ENCODE measurements at regions not wholly inside any gene's neighbourhood (a gene's known extent, or its start where the extent isn't known, plus 50 kb on each side); places are given as distances from the start of the nearest gene placed in this dataset.

DNA sequence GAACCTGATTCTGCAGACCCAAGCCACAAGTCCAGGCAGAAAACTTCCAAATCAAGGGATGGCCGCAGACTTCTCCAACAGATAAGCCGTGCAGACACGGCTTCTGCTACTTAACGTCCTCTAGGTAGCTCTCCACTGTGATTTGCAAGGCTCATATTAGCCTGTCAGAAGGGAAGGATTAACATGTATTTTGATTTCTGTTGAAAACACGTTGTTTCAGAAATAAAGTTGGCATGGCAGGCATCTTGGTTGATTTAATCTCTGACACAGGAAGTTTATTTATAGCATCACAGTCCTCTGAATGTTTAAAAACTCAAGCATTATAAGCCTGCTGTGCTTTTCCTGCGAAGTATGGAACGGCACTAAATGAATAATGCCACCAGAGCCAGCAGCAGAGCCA, 166.8 kb upstream of the TOX3 start:
- Histone ChIP-seq H3K9me3 (ENCODE audit: control insufficient read depth in 1 of 2, insufficient read depth in 1 of 2, low read length in 2 of 2) (peaks cover 0 to 10% of the 10 kb centered on the region in 2 experiments), H3K27ac (ENCODE audit: low read depth in 1 of 2, low read length in 2 of 2) (no peak overlapping the region), H3K36me3 (ENCODE audit: insufficient read depth, low read length) (no peaks in the 10 kb centered on the region), H3K27me3 (ENCODE audit: control insufficient read depth in 1 of 2, insufficient read depth in 2 of 2, low read length in 2 of 2) (no peaks in the 10 kb centered on the region), H3K4me1 (ENCODE audit: insufficient read depth, low read length) (no peaks in the 10 kb centered on the region), H3K4me3 (ENCODE audit: low read length) (no peak overlapping the region)
- no peaks in the 10 kb centered on the region for H3K27me3 Mint-ChIP-seq
- H3K9me3 Mint-ChIP-seq: peaks cover 9% of the 10 kb centered on the region
- H3K4me3 Mint-ChIP-seq: no peak overlapping the region
- H3K4me1 Mint-ChIP-seq (ENCODE audit: low read depth): no peaks in the 10 kb centered on the region
- ChIA-PET CTCF (no interaction called here), POLR2A (no interaction called here)
- DNase-seq: no peak
- intact Hi-C loops (cut with DNase I, micrococcal nuclease): no loop called here
- no peak for ATAC-seq (ENCODE audit: poor library complexity)
- TF ChIP-seq, protein P1, sequence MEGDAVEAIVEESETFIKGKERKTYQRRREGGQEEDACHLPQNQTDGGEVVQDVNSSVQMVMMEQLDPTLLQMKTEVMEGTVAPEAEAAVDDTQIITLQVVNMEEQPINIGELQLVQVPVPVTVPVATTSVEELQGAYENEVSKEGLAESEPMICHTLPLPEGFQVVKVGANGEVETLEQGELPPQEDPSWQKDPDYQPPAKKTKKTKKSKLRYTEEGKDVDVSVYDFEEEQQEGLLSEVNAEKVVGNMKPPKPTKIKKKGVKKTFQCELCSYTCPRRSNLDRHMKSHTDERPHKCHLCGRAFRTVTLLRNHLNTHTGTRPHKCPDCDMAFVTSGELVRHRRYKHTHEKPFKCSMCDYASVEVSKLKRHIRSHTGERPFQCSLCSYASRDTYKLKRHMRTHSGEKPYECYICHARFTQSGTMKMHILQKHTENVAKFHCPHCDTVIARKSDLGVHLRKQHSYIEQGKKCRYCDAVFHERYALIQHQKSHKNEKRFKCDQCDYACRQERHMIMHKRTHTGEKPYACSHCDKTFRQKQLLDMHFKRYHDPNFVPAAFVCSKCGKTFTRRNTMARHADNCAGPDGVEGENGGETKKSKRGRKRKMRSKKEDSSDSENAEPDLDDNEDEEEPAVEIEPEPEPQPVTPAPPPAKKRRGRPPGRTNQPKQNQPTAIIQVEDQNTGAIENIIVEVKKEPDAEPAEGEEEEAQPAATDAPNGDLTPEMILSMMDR (IDR thresholded peaks at IDR 0.05): no peak
- H3K27ac Mint-ChIP-seq: no peak overlapping the region
- H3K36me3 Mint-ChIP-seq (ENCODE audit: low read depth): no peaks in the 10 kb centered on the region

DNA sequence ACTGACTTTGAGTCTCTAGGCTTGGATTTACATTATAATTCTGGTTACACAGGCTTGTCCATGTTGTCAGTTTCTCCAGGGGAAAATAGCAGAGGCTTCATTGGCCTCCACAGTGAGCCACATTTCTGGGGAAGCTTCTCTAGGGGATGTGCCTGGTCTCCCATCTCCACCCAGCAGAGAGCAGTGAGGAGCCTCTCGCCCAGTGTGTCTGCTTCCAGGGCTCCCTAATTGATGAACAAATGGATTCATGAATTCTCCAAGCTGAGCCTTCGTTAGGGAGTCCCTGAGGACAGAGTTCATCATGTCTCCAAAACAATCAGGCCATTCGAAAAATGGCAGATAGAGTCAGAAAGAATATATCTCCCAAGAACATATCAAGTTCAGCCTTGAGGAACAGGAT, 162.4 kb upstream of the TOX3 start:
- Histone ChIP-seq H3K4me1 (ENCODE audit: insufficient read depth, low read length) (no peaks in the 10 kb centered on the region), H3K9me3 (ENCODE audit: control insufficient read depth in 1 of 2, insufficient read depth in 1 of 2, low read length in 2 of 2) (no peaks in the 10 kb centered on the region), H3K27ac (ENCODE audit: low read depth in 1 of 2, low read length in 2 of 2) (no peak overlapping the region), H3K4me3 (ENCODE audit: low read length) (no peak overlapping the region), H3K27me3 (ENCODE audit: control insufficient read depth in 1 of 2, insufficient read depth in 2 of 2, low read length in 2 of 2) (no peaks in the 10 kb centered on the region), H3K36me3 (ENCODE audit: insufficient read depth, low read length) (no peaks in the 10 kb centered on the region)
- DNase-seq (no peak), ATAC-seq (ENCODE audit: poor library complexity) (no peak)
- CTCF ChIA-PET: no interaction called here
- intact Hi-C loops (cut with DNase I, micrococcal nuclease): no loop called here
- POLR2A ChIA-PET: no interaction called here
- Mint-ChIP-seq H3K27me3 (no peaks in the 10 kb centered on the region), H3K9me3 (no peaks in the 10 kb centered on the region), H3K27ac (no peak overlapping the region), H3K36me3 (ENCODE audit: low read depth) (no peaks in the 10 kb centered on the region), H3K4me3 (no peak overlapping the region), H3K4me1 (ENCODE audit: low read depth) (no peaks in the 10 kb centered on the region)
- TF ChIP-seq, protein P1 (IDR thresholded peaks at IDR 0.05): no peak

DNA sequence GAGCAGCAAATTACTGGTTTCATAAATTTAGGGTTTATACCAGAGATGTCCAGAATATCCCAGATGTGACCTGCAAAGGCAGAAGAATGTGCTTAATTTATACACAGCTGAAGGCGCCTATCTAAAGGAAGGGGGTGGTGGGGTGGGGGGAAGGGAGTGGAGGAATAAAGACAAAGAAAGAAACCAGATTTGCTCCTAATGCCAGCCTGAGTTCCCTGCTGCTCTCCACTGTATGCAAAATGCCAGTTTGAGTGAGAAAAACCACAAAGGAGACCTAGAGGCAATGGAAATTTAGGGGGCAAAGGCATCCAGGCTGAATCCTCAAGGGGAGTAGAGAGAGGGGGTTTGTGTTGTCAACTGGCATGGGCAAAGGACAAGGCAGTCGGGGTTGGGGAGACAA, 161.5 kb upstream of the TOX3 start:
- Mint-ChIP-seq H3K9me3 (no peaks in the 10 kb centered on the region), H3K36me3 (ENCODE audit: low read depth) (no peaks in the 10 kb centered on the region), H3K4me1 (ENCODE audit: low read depth) (no peaks in the 10 kb centered on the region), H3K27ac (no peak overlapping the region), H3K4me3 (no peak overlapping the region), H3K27me3 (no peaks in the 10 kb centered on the region)
- no peak for ATAC-seq (ENCODE audit: poor library complexity)
- Histone ChIP-seq H3K9me3 (ENCODE audit: control insufficient read depth in 1 of 2, insufficient read depth in 1 of 2, low read length in 2 of 2) (no peaks in the 10 kb centered on the region), H3K36me3 (ENCODE audit: insufficient read depth, low read length) (no peaks in the 10 kb centered on the region), H3K27ac (ENCODE audit: low read depth in 1 of 2, low read length in 2 of 2) (no peak overlapping the region), H3K4me1 (ENCODE audit: insufficient read depth, low read length) (no peaks in the 10 kb centered on the region), H3K27me3 (ENCODE audit: control insufficient read depth in 1 of 2, insufficient read depth in 2 of 2, low read length in 2 of 2) (no peaks in the 10 kb centered on the region), H3K4me3 (ENCODE audit: low read length) (no peak overlapping the region)
- TF ChIP-seq, protein P1 (IDR thresholded peaks at IDR 0.05): no peak
- intact Hi-C loops (cut with DNase I, micrococcal nuclease): no loop called here
- ChIA-PET POLR2A (no interaction called here), CTCF (no interaction called here)
- no peak for DNase-seq

Measured in CD4-positive, alpha-beta T cell (primary cell).